CD4-positive, alpha-beta T cell treated with Interleukin-12 subunit alpha and Interleukin-12 subunit beta, for 1 hour (primary cell): ENCODE measurements at regions not wholly inside any gene's neighbourhood (a gene's known extent, or its start where the extent isn't known, plus 50 kb on each side); places are given as distances from the start of the nearest gene placed in this dataset.
"Not testable (repeated sequence)": the region's sequence is repeated elsewhere in the genome, so short reads cannot be mapped to it uniquely, and the experiment has no call there.

Experiments used
- DNase-seq: peaks from one replicate; pipeline ENCODE4 v3.0.0-alpha.2; 2020

DNA sequence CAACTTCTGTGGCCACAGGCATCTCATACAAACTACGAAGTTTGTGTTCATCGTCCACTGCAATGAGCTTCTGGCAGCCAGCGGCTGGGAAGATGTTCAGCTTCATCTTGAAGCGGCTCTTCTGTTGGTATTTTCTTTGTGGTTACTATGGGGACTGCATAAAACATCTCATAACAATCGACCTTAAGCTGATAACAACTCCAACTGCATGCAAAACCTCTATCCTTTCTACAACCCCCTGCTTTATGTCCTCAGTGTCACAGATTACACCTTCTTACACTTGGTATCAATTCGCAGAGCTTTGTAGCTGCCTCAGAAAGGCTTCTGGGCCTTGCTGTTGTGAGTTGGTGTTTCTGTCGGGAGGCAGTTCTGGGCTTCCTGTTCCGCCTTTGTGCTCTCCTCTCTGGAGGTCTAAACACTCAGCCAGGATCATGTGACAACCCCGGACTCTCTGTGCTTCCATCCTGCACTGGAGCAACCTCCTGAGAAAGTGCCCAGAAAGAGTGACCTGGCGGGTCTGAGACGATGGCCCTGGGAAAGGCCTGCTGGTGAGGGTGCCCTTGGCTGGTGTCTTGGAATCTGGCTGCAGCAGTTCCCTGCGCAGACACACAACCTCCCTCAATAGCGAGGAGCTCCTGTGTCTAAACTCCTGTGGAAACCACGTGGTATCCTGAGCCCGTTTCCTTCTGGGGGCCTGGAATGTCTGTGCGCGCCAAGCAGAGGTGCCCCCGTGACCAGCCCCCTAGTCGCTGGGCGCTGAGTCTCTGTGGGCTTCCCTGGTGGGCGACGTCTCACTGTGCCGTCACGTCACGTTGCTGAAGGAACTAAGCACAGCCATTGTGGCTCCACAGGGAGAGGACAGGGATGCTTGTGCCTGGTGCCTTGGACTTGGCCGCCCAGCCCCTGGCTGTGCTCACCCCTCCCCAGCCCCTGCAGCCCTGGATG, 339.6 kb downstream of the ADGRD1 start:
- DNase-seq, result not testable (repeated sequence)

DNA sequence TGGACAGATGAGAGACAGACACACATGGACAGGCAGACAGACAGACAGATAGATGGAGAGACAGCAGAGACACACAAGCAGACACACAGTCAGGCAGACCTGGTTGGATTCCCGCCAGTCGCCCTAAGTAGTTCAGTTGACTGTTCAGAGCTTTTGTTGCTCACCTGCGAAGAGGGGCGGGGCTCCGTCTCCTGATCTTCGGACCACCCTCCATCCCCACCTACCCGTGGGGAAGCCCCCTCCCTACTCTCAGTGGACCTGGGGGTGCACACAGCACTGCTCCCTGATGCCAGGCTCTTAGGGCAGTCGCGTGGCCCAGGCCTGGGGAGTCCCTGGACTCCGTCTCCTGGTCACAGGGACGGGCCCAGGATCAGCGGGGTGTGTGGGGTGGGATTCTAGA, 341.0 kb downstream of the ADGRD1 start:
- DNase-seq, result not testable (repeated sequence)

DNA sequence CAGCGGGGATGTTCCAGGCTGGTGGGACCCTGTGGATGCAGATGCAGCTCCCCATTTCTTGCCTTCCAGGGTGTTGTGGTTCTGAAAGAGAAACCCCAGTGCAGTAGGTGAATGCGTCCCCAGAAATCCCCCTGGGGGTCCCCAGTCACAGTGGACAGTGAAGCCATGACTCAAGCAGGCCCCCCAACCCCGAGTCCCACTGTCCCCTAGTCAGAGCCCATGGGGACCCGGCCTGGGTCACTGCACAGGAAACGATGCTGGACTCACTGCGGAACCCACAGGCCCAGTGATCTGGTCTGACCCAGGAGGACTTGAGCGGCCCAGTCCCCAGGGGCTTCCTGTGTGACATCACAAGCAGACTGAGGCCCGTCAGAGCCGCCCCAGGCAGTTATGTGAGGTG, 341.4 kb downstream of the ADGRD1 start:
- not testable (repeated sequence) for DNase-seq

DNA sequence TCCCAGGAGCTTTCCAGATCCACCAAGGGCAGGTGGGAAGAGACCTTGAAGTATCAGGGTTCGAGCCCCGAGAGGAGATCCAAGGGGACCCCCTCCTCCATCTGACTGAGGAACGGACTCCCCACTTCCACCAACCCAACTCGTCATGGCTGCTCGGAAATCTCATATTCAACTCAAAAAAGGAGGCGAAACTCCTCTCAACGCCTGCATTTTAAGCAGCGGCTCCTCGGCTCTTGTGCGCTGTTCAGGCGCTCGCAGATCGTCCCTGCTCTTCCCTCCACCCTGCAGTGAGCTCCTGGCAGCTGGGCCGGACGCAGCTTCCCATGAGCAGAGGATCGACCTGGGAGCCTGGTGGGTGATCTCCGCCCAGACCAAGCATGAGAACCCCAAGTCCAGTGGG, 341.9 kb downstream of the ADGRD1 start:
- DNase-seq, result not testable (repeated sequence)

DNA sequence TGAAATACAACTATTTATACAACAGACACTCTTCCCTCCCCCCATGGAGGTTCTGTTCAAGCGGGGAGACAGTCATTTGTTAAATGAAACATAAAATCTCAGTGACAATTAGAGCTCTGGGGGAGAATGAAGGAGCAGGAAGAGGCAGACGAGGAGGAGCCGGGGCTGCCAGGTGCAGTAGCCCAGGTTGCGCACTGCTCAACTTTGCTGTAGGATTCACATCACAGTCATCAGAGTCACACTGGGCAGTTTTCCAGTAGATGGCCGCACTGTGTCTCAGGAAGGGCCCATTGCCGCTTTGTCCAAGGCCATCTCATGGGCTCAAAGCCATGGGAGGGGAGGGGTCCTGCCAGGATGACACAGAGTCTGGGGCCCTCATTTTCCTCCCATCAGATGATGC, 342.4 kb downstream of the ADGRD1 start:
- DNase-seq, result not testable (repeated sequence)

DNA sequence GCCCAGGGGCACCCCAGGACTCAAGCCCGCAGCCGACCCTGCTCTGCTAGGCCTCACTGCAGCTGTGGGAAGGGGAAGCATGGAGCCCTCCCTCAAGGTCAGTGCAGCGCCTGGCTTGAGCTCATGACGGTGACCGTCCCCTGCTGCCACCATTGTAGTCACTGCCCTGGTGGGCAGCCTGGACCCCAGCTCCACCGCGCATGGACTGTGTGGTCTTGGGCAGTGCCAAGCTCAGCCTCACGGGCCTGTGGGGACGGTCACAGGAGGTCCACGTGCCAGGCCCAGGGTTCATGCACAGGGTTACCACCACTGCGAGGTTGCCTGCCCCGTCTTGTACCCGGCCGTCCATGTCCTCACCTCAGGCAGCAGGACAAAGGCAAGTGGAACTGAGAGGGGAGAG, 342.9 kb downstream of the ADGRD1 start:
- not testable (repeated sequence) for DNase-seq

DNA sequence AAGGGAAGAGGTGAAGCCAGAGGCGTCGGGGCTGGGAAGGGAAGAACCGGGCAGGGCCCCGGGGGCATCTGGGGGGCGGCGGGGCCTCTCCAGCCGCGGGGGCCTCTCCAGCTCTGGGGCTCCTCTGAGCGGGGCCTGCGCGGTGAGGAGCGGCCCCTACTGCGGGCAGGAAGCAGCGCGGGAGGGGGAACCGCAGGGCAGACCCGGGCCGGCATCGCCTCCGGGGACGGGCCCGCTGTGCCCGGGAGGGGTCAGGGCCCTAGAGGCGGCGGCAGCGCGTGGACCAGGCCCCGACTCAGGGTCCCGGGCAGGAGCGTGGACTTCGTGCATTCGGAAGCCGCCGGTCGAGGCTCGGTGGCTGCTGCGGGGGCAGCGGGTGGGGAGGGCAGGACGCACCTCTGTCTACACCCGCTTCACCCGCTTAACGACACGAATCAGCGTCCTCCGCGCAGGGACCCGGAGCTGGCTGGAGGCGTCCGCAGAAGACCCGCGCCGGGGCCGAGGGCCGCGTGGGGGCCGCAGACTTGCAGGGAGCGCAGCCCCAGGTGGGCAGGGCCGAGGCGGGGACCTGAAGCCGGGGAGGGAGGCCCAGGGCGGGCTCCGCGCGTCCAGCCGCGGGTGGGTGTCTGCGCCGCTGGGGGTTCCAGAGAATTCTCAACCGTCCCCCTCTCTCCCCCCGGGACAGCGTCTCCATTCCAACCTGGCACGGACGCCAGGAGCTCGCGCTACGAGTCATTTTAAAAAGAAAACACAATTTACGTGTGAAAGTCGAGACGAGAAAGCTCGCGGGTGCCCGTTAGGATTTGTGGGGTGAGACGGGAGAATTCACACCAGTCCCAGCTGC, 345.0 kb downstream of the ADGRD1 start:
- DNase-seq, result not testable (repeated sequence)

DNA sequence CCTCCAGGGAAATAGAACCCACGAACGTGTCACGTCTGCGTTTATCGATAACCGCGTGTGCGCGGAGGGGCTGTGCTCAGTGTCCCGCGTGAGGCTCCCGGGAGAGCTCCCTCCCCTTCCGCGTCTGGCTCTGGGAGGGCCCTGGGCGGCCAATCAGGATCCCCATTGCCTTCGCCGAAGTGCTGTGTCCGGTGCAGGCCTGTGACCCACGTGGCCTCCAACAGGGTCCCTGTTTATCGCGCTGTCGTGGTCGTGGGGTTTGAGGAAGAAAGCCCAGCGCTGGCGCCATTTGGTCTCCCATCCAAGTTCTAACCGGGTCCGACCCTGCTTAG, 345.6 kb downstream of the ADGRD1 start:
- not testable (repeated sequence) for DNase-seq

DNA sequence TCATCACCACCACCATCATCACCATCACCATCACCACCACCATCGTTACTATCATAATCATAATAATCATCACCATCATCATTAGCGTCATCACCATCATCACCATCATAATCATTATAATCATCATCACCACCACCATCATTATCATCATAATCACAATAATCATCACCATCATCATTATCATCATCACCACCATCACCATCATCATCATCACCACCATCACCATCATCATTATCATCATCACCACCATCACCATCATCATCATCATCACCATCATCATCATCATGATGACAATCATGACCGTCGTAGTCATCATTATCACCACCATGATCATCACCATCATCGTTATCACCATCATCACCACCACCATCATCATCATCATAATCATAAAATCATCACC, 349.9 kb downstream of the ADGRD1 start:
- DNase-seq, result not testable (repeated sequence)

DNA sequence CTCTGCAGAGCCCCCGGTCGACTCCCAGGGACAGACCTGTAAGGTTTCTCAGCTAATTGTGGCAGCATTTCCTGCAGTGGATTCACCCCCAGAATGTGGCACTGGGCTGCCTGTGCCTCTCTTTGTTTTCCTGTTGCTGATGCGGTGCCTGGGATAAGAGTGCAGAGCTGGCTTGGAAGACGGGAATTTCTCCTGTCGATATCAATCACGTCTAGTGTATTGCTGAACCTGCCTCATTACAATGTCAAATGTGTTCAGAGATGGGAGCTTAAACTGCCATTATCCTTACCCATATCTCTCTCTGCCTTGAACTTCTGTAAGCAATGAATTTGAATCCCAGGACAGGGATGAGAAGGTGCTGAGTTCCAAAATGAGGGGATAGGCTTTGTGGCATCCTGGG, 350.9 kb downstream of the ADGRD1 start:
- DNase-seq, result not testable (repeated sequence)

DNA sequence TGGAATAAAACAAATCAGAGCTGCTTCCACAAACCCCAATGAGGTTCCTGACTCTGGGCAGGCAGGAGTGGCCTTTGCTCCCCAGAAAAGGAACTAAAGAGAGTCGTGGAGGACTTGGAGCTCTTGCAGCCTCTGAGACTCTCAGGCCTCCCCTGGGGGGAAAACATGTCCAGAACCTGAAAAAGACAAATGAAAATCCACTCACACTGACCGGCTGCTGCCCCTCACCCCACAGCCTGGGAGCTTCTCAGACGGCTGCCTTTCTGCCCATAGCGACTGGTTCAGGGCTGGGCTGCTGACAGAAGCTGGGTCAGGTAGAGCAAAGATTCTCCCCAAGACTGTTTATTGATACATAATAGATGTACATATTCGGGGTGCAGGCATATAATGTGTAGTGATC, 356.0 kb downstream of the ADGRD1 start:
- no peak for DNase-seq

DNA sequence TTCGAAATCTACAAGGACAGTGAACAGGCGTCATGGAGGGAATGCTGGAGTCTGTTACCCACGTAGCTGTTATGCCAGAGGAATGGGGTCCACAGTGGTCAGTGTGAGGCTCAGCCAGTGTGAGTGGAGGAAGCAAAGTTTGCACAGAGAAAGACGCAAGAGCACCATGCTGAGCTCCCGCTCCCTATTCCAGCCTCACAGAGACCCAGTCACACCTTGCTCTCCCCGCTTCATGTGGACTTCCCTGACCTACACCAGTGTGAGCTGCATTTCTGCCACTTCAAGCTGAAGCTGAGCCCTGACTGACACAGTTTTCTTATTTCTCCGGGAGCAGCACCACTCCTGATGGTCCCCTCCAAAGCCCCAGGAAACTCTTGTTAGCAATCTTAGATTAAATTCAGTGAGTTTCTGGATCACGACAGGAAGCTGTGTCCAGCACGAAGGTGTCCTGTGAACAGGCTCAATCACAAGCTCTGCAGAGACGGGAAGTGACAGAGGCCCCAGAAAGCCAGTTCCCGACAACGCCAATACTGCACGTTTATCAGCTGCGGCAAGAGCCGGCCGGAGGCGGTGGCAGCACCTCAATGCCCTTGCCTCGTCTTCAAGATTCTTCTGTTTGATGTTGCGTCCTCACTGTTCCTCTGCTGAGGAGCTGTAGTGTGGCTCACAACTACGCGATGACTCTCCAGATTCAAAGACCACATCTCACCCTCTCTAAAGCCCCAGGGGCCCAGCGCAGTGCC, 356.7 kb downstream of the ADGRD1 start:
- DNase-seq, result not testable (repeated sequence)

DNA sequence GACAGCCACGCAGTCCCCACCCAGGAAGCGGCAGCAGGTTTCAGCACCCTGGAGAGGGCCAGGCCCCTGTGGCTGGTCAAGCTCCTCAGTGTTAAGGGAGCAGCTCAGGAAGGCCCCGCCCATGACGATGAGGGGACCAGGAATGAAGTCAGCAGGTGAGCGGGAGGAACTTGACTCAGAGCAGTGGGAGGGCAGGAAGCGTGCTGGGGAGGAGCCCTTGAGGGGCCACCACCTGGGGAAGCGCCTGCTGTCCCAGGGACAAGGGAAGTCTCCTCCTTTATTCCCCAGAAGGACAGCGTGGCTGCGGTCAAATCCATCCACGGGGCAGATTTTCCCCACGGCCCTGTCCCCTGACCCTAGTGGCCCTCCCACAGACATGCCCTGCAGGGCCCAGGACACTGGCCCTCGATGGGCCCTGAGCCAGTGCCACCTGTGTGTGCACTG, 357.6 kb downstream of the ADGRD1 start:
- not testable (repeated sequence) for DNase-seq

DNA sequence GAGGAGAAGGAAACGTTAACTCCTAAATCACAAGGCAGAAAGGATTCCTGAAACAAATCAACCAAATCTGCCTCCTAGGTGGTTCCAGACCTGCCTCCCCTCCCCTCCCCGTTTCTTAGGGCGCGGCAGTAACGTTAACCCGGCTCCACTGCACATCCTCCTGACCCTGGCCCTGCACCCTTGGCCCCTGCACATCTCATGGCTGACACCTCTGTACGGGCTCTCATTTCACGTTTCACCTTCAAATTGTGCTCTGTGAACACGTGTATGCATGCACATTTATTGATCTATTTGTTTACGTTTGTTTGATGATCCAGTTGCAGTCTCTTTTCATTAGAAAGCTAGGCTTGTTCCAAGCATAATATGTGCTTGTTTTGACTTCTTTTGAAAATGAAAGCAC, 358.1 kb downstream of the ADGRD1 start:
- no peak for DNase-seq

DNA sequence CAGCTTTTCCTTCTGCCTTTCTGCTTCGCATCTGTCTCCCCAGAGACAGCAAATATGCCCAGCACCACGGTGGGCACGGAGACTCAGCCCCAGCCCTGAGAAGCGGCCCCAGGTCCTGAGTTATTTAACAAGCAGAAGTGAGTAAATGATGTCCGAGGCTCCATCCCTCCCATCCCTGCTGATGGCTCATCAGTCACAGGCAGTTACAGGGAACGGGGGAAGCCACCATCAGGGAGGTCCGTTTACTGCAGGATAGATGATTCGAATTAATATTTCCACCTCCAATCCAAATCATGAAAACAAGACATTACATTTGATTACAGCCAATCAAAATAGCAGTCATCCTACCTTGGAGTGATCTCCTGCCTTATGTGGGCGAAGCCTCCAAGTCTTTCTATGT, 358.7 kb downstream of the ADGRD1 start:
- DNase-seq, result not testable (repeated sequence)

DNA sequence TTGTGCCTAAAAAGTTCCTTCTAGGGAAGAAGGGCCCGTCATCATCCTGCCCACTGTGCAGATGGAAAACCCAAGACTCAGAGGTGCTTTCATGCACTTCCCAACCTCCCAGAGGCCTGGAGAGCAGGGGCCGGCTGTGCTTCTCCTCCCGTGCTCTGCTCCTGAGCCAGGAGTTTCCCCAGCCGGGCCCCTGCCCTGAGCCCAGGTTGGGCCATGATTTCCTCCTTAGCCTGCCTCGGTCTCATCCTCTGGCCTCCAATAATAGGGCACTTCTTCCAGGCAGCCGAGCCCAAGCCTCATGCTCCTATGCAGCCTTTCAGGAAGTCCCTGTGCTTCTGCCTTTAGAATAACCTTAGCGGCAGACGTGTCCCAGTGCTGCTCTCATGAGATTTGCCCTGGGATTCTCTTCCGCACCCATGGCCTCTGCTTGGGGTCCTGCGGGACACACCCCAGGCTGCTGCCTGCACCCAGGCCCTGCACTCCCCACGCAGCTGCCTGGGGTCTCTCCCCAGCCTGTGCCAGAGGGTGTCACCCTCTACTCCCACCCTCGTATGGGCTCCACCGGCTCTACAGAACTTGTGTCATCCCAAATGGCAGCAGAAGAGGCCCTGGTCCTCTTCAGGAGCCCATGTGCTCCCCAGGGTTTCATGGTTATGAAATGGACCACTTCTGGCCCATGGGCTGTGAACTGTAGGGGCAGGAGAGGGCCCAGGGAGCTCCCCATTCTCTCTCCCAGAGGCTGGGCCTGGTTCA, 359.3 kb downstream of the ADGRD1 start:
- no peak for DNase-seq

DNA sequence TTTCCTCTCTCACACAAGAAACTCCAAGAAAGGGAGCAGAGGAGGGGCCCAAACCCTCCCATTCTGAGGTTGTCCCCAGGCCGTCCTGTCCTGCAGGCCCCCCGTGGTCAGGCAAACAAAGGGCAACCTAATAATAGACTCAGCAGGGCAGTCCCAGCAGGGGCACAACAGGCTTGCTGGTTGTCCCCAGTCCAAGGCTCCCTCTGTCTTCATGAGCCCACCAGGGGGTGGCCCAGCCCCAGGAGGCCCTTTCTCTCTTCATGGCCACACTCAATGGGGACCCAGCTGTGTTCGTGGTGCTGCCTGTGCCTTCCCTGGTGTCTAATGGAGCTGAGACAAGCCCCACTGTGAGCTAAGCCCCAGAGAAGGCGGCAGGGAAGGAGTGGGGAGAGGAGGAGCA, 359.9 kb downstream of the ADGRD1 start:
- DNase-seq, result no peak

DNA sequence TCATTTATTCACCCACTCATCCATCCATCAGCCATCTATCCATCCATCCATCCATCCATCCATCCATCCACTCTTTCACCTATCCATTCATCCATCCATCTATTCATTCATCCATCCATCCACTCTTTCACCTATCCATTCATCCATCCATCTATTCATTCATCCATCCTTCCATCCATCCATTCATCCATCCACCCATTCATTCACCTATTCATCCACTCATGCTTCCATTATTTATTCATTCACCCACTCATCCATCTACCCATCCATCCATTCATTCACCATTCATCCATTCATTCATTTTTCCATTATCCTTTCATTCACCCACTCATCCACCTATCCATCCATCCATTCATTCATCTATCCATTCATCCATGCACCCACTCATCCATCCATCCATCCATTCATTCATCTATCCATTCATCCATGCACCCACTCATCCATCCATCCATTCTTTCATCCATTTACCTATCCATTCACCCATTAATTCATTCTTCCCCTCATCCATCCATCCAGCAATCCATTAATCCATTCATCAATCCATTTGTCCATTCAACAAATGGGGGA, 360.9 kb downstream of the ADGRD1 start:
- DNase-seq, result no peak

DNA sequence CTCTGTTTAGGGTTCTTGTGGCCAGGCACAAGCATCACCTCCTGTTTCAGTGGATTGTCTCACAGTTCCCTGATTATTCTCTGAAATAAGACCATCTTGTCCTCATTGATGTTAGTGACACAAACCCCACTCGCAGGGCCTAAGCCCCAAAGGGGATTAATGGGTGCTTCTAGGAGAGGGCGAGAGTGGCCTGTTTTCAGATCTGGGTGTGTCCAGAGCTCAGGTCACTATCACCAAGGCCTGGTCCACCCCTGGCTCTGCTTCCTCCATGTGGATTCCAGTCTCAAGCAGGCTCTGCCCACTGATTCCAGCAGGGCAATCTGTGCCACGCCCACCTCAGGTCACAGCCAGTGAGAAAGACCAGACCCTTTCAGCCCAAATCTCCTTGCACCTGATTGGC, 361.9 kb downstream of the ADGRD1 start:
- no peak for DNase-seq

DNA sequence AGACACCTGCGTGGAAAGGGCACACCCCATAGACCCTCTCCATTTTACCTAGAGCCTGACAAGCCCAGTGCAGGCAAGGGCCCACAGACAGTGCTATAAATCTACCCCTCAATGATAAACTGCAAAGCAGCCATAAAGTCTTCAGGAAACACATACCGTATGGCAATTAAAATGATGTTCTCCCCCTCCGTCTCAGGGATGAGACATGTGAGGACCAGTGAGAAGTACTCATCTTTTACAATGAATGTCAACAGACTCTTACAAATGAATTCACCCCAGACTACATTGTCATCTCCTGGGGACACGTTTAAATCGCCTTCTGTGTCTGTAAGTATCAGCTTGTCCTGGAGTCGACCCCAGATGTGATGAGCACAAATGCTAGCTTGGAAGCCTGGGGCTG, 362.7 kb downstream of the ADGRD1 start:
- no peak for DNase-seq

DNA sequence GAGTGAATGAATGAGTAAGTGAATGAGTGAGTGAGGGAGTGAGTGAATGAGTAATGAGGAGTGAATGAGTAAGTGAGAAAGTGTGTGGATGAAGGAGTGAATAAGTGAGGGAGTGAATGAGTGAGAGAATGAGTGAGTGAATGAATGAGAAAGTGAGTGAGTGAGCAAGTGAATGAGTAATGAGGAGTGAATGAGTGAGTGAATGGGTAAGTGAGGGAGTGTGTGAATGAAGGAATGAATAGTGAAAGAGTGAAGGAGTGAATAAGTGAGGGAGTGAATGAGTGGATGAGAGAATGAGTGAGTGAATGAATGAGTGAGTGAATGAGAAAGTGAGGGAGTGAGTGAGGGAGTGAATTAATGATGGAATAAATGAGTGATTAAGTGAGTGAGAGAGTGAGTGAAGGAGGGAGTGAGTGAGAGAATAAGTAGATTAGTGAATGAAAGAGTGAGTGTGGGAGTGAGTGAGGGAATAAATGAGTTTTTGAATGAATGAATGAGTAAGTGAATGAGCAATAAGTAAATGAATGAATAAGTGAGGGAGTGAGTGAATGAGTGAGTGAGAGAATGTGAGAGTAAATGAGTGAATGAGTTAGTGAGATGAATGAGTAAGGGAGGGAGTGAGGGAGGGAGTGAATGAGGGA, 364.5 kb downstream of the ADGRD1 start:
- DNase-seq, result no peak
